H1 (cell line): ENCODE measurements at regions not wholly inside any gene's neighbourhood (a gene's known extent, or its start where the extent isn't known, plus 50 kb on each side); places are given as distances from the start of the nearest gene placed in this dataset.

Source experiments
- CTCF ChIA-PET: fragments of 300-600 bp; sonication (Branson Sonifier 250); formaldehyde crosslinking; loops from one replicate; lab custom pipeline; 2021; ENCODE audit not compliant: partially characterized antibody; lab: Charles Lee
- POLR2A ChIA-PET: fragments of 300-600 bp; sonication (Branson Sonifier 250); formaldehyde crosslinking; loops from one replicate; lab custom pipeline; 2021; ENCODE audit warnings: inconsistent platforms; ENCODE audit not compliant: partially characterized antibody; lab: Charles Lee
- DNase-seq, 2 experiments: peaks; one replicate each; pipeline versions ENCODE4 v3.0.0 to v3.0.0-alpha.2; 2010 to 2022; ENCODE audit warnings: low spot score in 2 of 2, low read depth in 1 of 2, mixed read lengths in 1 of 2
- FAIRE-seq: peaks from 2 replicates; lab custom pipeline; 2011; peaks lifted over from hg19 to GRCh38; lab: Jason Lieb, UNC
- H2AFZ ChIP-seq: 2 replicates; pipeline ENCODE4 v1.8.1; 2012; ENCODE audit warnings: low read length, inconsistent platforms
- H2AK5ac ChIP-seq: 2 replicates; pipeline ENCODE4 v1.6.1; 2013; ENCODE audit warnings: low read depth, low read length
- H2BK120ac ChIP-seq: replicated peaks from 2 replicates; pipeline ENCODE3; 2013; ENCODE audit warnings: low read depth, low read length, inconsistent platforms
- H2BK12ac ChIP-seq: 2 replicates; pipeline ENCODE4 v1.6.1; 2013; ENCODE audit warnings: low read depth, low read length
- H2BK15ac ChIP-seq: 2 replicates; pipeline ENCODE4 v1.6.1; 2013; ENCODE audit warnings: low read length
- H2BK20ac ChIP-seq: 2 replicates; pipeline ENCODE4 v1.6.1; 2013; ENCODE audit warnings: low read length
- H2BK5ac ChIP-seq: 2 replicates; pipeline ENCODE4 v1.6.1; 2013; ENCODE audit warnings: low read depth, low read length
- H3K14ac ChIP-seq: 2 replicates; pipeline ENCODE4 v1.6.1; 2013; ENCODE audit warnings: inconsistent platforms; ENCODE audit not compliant: insufficient read length
- H3K18ac ChIP-seq: 2 replicates; pipeline ENCODE4 v1.6.1; 2013; ENCODE audit warnings: low read length; ENCODE audit errors: extremely low read depth
- H3K23ac ChIP-seq: 2 replicates; pipeline ENCODE4 v1.6.1; 2013; ENCODE audit warnings: inconsistent platforms; ENCODE audit not compliant: insufficient read length
- H3K23me2 ChIP-seq: 2 replicates; pipeline ENCODE4 v1.6.1; 2013; ENCODE audit warnings: low read depth, low read length
- H3K27ac ChIP-seq: 2 replicates; pipeline ENCODE4 v1.6.1; 2011; ENCODE audit warnings: low read depth, low read length, inconsistent platforms
- H3K27me3 ChIP-seq, 4 experiments: replicated peaks in 1 of 4; 1 replicate in 1 of 4; 2 replicates in 3 of 4; pipeline versions ENCODE4 v1.6.1 to v1.8.1; 2011 to 2013; ENCODE audit warnings: low read length in 3 of 4, mild to moderate bottlenecking in 3 of 4, inconsistent platforms in 2 of 4, mixed read lengths in 2 of 4, moderate library complexity in 1 of 4; ENCODE audit not compliant: control insufficient read depth in 3 of 4, insufficient read depth in 3 of 4; ENCODE audit errors: extremely low read depth in 1 of 4
- H3K36me3 ChIP-seq, 4 experiments: 2 replicates each; pipeline versions ENCODE4 v1.6.1 to v1.8.1; 2011 to 2013; ENCODE audit warnings: mild to moderate bottlenecking in 4 of 4, low read length in 3 of 4, moderate library complexity in 2 of 4, control low read depth in 1 of 4, inconsistent platforms in 1 of 4; ENCODE audit not compliant: insufficient read depth in 4 of 4, control insufficient read depth in 2 of 4
- H3K4ac ChIP-seq: replicated peaks from 2 replicates; pipeline ENCODE3; 2013; ENCODE audit warnings: low read length, low read depth, mixed read lengths, inconsistent platforms; ENCODE audit not compliant: insufficient read length
- H3K4me1 ChIP-seq, 4 experiments: replicated peaks in 1 of 4; 1 replicate in 1 of 4; 2 replicates in 3 of 4; pipeline versions ENCODE4 v1.6.1 to v1.8.1; 2011 to 2013; ENCODE audit warnings: low read length in 3 of 4, inconsistent platforms in 2 of 4, mixed read lengths in 1 of 4; ENCODE audit not compliant: insufficient read depth in 4 of 4, control insufficient read depth in 3 of 4
- H3K4me2 ChIP-seq, 2 experiments: 2 replicates each; pipeline versions ENCODE4 v1.6.1 to v1.8.1; 2011 to 2013; ENCODE audit warnings: low read depth in 2 of 2, low read length in 2 of 2, control low read depth in 1 of 2, inconsistent platforms in 1 of 2, mild to moderate bottlenecking in 1 of 2; ENCODE audit not compliant: insufficient read depth in 1 of 2
- H3K4me3 ChIP-seq, 4 experiments: fragments of 200-600, 300-600 bp in 1 of 4; sonication (generic), shearing (Covaris generic), sonication (Bioruptor Twin) in 1 of 4; 2 replicates each; pipeline versions ENCODE4 v1.5.1 to v1.8.1; 2011 to 2016; ENCODE audit warnings: low read length in 4 of 4, low read depth in 3 of 4, control low read depth in 2 of 4, inconsistent platforms in 2 of 4, mild to moderate bottlenecking in 2 of 4, mixed read lengths in 1 of 4, moderate library complexity in 1 of 4; ENCODE audit not compliant: insufficient read depth in 2 of 4; ENCODE audit errors: extremely low read depth in 1 of 4
- H3K56ac ChIP-seq: replicated peaks from 2 replicates; pipeline ENCODE3; 2013; ENCODE audit warnings: low read depth, mild to moderate bottlenecking, mixed read lengths, low read length, inconsistent platforms; ENCODE audit not compliant: insufficient read length
- H3K79me1 ChIP-seq: 2 replicates; pipeline ENCODE4 v1.6.1; 2013; ENCODE audit warnings: low read depth, low read length, control low read depth
- H3K79me2 ChIP-seq, 2 experiments: 2 replicates each; pipeline versions ENCODE4 v1.6.1 to v1.8.1; 2012 to 2013; ENCODE audit warnings: low read length in 2 of 2, mild to moderate bottlenecking in 2 of 2, inconsistent platforms in 1 of 2; ENCODE audit not compliant: insufficient read depth in 2 of 2, control insufficient read depth in 1 of 2
- H3K9ac ChIP-seq, 4 experiments: replicated peaks in 1 of 4; 1 replicate in 1 of 4; 2 replicates in 3 of 4; pipeline versions ENCODE4 v1.6.1 to v1.8.1; 2011 to 2013; ENCODE audit warnings: low read depth in 3 of 4, low read length in 3 of 4, control low read depth in 2 of 4, mild to moderate bottlenecking in 2 of 4, moderate library complexity in 2 of 4, inconsistent platforms in 1 of 4; ENCODE audit errors: extremely low read depth in 1 of 4
- H3K9me3 ChIP-seq, 2 experiments: 2 replicates each; pipeline versions ENCODE4 v1.6.1 to v1.8.1; 2012 to 2013; ENCODE audit warnings: mild to moderate bottlenecking in 2 of 2, moderate library complexity in 2 of 2, control low read depth in 1 of 2, inconsistent platforms in 1 of 2, low read depth in 1 of 2, low read length in 1 of 2, mixed read lengths in 1 of 2; ENCODE audit not compliant: insufficient read depth in 2 of 2
- H4K20me1 ChIP-seq, 2 experiments: replicated peaks in 1 of 2; 2 replicates each; pipeline versions ENCODE3 to v1.8.1; 2011 to 2013; ENCODE audit warnings: inconsistent platforms in 2 of 2, low read length in 2 of 2, mild to moderate bottlenecking in 1 of 2; ENCODE audit not compliant: insufficient read depth in 2 of 2, control insufficient read depth in 1 of 2
- H4K5ac ChIP-seq: 2 replicates; pipeline ENCODE4 v1.6.1; 2013; ENCODE audit warnings: low read length, low read depth, mixed read lengths, inconsistent platforms; ENCODE audit not compliant: insufficient read length
- H4K8ac ChIP-seq: 2 replicates; pipeline ENCODE4 v1.8.0; 2013; ENCODE audit warnings: mild to moderate bottlenecking, moderate library complexity, low read length, inconsistent platforms; ENCODE audit not compliant: insufficient read depth; ENCODE audit errors: extremely low read depth
- H4K91ac ChIP-seq: replicated peaks from 2 replicates; pipeline ENCODE3; 2013; ENCODE audit warnings: low read length, mixed read lengths, inconsistent platforms; ENCODE audit not compliant: insufficient read length
- ASH2L ChIP-seq: fragments of 200-600, 300-600 bp; sonication (generic); IDR thresholded peaks from one replicate; pipeline ENCODE4 v1.7.1; 2017; ENCODE audit warnings: low read length
- BACH1 ChIP-seq: IDR thresholded peaks from 2 replicates; pipeline ENCODE4 v1.6.1; 2012; ENCODE audit warnings: low read length, improper control_type of control experiment
- BCL11A ChIP-seq, 2 experiments: IDR thresholded peaks; one replicate each; pipeline ENCODE4 v1.6.1; 2011; ENCODE audit warnings: low read depth in 2 of 2, low read length in 2 of 2, mild to moderate bottlenecking in 2 of 2
- CHD2 ChIP-seq: IDR thresholded peaks from 2 replicates; pipeline ENCODE4 v1.6.1; 2012; ENCODE audit warnings: low read length, improper control_type of control experiment
- HDAC2 ChIP-seq, 2 experiments: fragments of 300-600 bp in 1 of 2; sonication (generic) in 1 of 2; IDR thresholded peaks; 2 replicates each; pipeline ENCODE4 v1.6.1; 2011 to 2012; ENCODE audit warnings: low read depth in 2 of 2, low read length in 2 of 2, mild to moderate bottlenecking in 2 of 2, moderate library complexity in 2 of 2, borderline replicate concordance in 1 of 2, inconsistent platforms in 1 of 2
- HDAC6 ChIP-seq: IDR thresholded peaks from one replicate; pipeline ENCODE4 v1.7.1; 2012; ENCODE audit warnings: low read depth, mild to moderate bottlenecking, inconsistent platforms, low read length, moderate library complexity
- KDM5A ChIP-seq: fragments of 200-600 bp; IDR thresholded peaks from 2 replicates; pipeline ENCODE4 v1.7.1; 2012; ENCODE audit warnings: mild to moderate bottlenecking, low read length, inconsistent platforms, mixed read lengths
- NRF1 ChIP-seq: IDR thresholded peaks from 2 replicates; pipeline ENCODE4 v1.6.1; 2011; ENCODE audit warnings: mild to moderate bottlenecking, low read depth, low read length, improper control_type of control experiment
- POLR2A ChIP-seq, 2 experiments: IDR thresholded peaks; 1 replicate in 1 of 2; 2 replicates in 1 of 2; pipeline ENCODE4 v1.6.1; 2011; ENCODE audit warnings: low read depth in 2 of 2, low read length in 2 of 2, mild to moderate bottlenecking in 2 of 2; ENCODE audit errors: control extremely low read depth in 1 of 2
- RXRA ChIP-seq: IDR thresholded peaks from 2 replicates; pipeline ENCODE4 v1.6.1; 2011; ENCODE audit warnings: low read depth, mild to moderate bottlenecking, low read length, moderate library complexity; ENCODE audit not compliant: insufficient read depth
- WGBS, 2 experiments: shearing (Covaris generic) in 1 of 2; methylation state at CpG; one replicate each; pipeline versions ENCODE4 v1.1.6 to v1.1.7; 2013 to 2015; ENCODE audit warnings: low lambda C conversion rate in 2 of 2, mixed read lengths in 2 of 2, inconsistent platforms in 1 of 2, low coverage in 1 of 2, missing lambda C conversion rate in 1 of 2; ENCODE audit not compliant: insufficient replicate concordance in 2 of 2, insufficient coverage in 1 of 2, insufficient read length in 1 of 2; ENCODE audit errors: extremely low coverage in 1 of 2, missing lambda C conversion rate in 1 of 2; 5-methylcytosine and 5-hydroxymethylcytosine counted together

DNA sequence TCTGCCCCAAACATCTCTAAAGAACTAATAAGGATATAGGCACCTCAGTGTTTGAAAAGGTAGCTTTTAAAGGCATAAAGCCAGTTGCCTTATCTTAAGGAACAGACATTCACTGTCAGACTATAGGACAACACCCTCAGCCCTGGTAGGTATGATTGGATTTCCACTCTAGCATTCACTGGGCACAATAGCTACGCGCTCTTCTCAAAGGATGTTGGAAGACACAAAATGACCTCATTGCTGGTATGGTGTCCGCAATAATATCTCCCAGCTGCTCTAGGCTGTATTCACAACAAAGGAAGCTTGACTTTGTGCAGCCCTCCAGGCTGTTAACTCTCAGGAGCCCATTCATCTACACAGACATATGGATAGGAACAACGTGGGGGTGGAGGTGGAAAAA, 119.4 kb upstream of the CXADR start:
- H4K5ac ChIP-seq: no peak overlapping the region
- no peaks in the 10 kb centered on the region for H3K79me1 ChIP-seq
- no peaks in the 10 kb centered on the region for H3K79me2 ChIP-seq
- H4K20me1 ChIP-seq: no peaks in the 10 kb centered on the region
- no peak for DNase-seq
- H2BK15ac ChIP-seq: no peak overlapping the region
- H4K91ac ChIP-seq: no peak overlapping the region
- no peak overlapping the region for H3K56ac ChIP-seq
- WGBS, 2 experiments: 93% methylated on average over 4 of the region's 4 CpGs; no CpG with 5 or more reads in 1 of the 2 experiments
- H3K36me3 ChIP-seq: no peaks in the 10 kb centered on the region
- H3K4me1 ChIP-seq: no peaks in the 10 kb centered on the region
- H2BK5ac ChIP-seq: no peak overlapping the region
- H3K18ac ChIP-seq: no peak overlapping the region
- no peaks in the 10 kb centered on the region for H3K27me3 ChIP-seq
- ChIA-PET CTCF (interaction anchor here (0.7 to 1.7 kb wide), 4 partner anchors 9 to 161 kb away, joined by 3 to 7 read pairs (median 4); no protein-coding TSS in a partner anchor), POLR2A (no interaction called here)
- H3K9me3 ChIP-seq: no peaks in the 10 kb centered on the region
- H4K8ac ChIP-seq: no peak overlapping the region
- H3K4me2 ChIP-seq: no peak overlapping the region
- no peak for TF ChIP-seq POLR2A (IDR thresholded peaks at IDR 0.05; ENCODE audit: control extremely low read depth in 1 of 2, low read depth in 2 of 2, low read length in 2 of 2)
- TF ChIP-seq BCL11A (IDR thresholded peaks at IDR 0.05; ENCODE audit: low read depth in 2 of 2, low read length in 2 of 2): no peak
- TF ChIP-seq BACH1: no peak
- no peak for TF ChIP-seq RXRA
- no peak for TF ChIP-seq KDM5A
- no peak for TF ChIP-seq HDAC2 (IDR thresholded peaks at IDR 0.05; ENCODE audit: borderline replicate concordance in 1 of 2, low read depth in 2 of 2, low read length in 2 of 2)
- no peak for TF ChIP-seq CHD2
- TF ChIP-seq NRF1: no peak
- TF ChIP-seq HDAC6: no peak
- TF ChIP-seq ASH2L: no peak
- no peak overlapping the region for H2AK5ac ChIP-seq
- no peak overlapping the region for H3K14ac ChIP-seq
- H2AFZ ChIP-seq: no peak overlapping the region; the same call in 1 of the 2 replicates
- no peaks in the 10 kb centered on the region for H3K23me2 ChIP-seq
- no peak overlapping the region for H3K27ac ChIP-seq
- H3K4ac ChIP-seq: no peak overlapping the region
- no peak overlapping the region for H3K9ac ChIP-seq
- H2BK120ac ChIP-seq: no peak overlapping the region
- H3K23ac ChIP-seq: no peak overlapping the region
- no peak for FAIRE-seq
- H2BK12ac ChIP-seq: no peak overlapping the region
- H3K4me3 ChIP-seq: no peak overlapping the region
- H2BK20ac ChIP-seq: no peak overlapping the region
